HG03045 (cell line): ENCODE measurements at regions not wholly inside any gene's neighbourhood (a gene's known extent, or its start where the extent isn't known, plus 50 kb on each side); places are given as distances from the start of the nearest gene placed in this dataset.

ENCODE experiments used
- ATAC-seq: cut with Tn5 transposase; IDR thresholded peaks from one replicate; pipeline ENCODE4 v1.9.1; 2021; ENCODE audit warnings: mild to moderate bottlenecking, moderate library complexity; ENCODE audit not compliant: unreplicated experiment

- ATAC-seq: no peak
Observed at GRCh38 chr16:65545413-65545956, 423.6 kb upstream of the CDH11 start.

GRCh38 chr16:65543781-65544740, 422.2 kb upstream of the CDH11 start:
- no peak for ATAC-seq

- no peak for ATAC-seq
Observed at GRCh38 chr16:65541646-65542045, 419.8 kb upstream of the CDH11 start.

GRCh38 chr16:65540901-65541300, 419.0 kb upstream of the CDH11 start:
- ATAC-seq: no peak

GRCh38 chr16:65538976-65539375, 417.1 kb upstream of the CDH11 start:
- no peak for ATAC-seq

GRCh38 chr16:65537336-65537735, 415.5 kb upstream of the CDH11 start:
- ATAC-seq: no peak

- ATAC-seq: no peak
Observed at GRCh38 chr16:65534121-65534528, 412.3 kb upstream of the CDH11 start.

GRCh38 chr16:65532846-65533245, 411.0 kb upstream of the CDH11 start:
- ATAC-seq: no peak

GRCh38 chr16:65532258-65532657, 410.4 kb upstream of the CDH11 start:
- no peak for ATAC-seq

- no peak for ATAC-seq
Observed at GRCh38 chr16:65531475-65531874, 409.6 kb upstream of the CDH11 start.

GRCh38 chr16:65525707-65526106, 403.8 kb upstream of the CDH11 start:
- no peak for ATAC-seq

- no peak for ATAC-seq
Observed at GRCh38 chr16:65524997-65525396, 403.1 kb upstream of the CDH11 start.

GRCh38 chr16:65524231-65524630, 402.4 kb upstream of the CDH11 start:
- ATAC-seq: no peak

- no peak for ATAC-seq
Observed at GRCh38 chr16:65523283-65523944, 401.6 kb upstream of the CDH11 start.

- no peak for ATAC-seq
Observed at GRCh38 chr16:65522412-65522811, 400.5 kb upstream of the CDH11 start.

GRCh38 chr16:65521633-65522328, 399.9 kb upstream of the CDH11 start:
- no peak for ATAC-seq

GRCh38 chr16:65519402-65519801, 397.5 kb upstream of the CDH11 start:
- ATAC-seq: no peak

GRCh38 chr16:65515193-65515592, 393.3 kb upstream of the CDH11 start:
- ATAC-seq: no peak

- no peak for ATAC-seq
Observed at GRCh38 chr16:65510850-65511249, 389.0 kb upstream of the CDH11 start.

- no peak for ATAC-seq
Observed at GRCh38 chr16:65510241-65510640, 388.4 kb upstream of the CDH11 start.

- ATAC-seq: no peak
Observed at GRCh38 chr16:65509172-65509571, 387.3 kb upstream of the CDH11 start.
